Activated naive CD8-positive, alpha-beta T cell (primary cell): ENCODE measurements at regions not wholly inside any gene's neighbourhood (a gene's known extent, or its start where the extent isn't known, plus 50 kb on each side); places are given as distances from the start of the nearest gene placed in this dataset.
A peak's percentile ranks its signal among the peaks of the same experiment; 100 is the strongest.
"Not testable (repeated sequence)": the region's sequence is repeated elsewhere in the genome, so short reads cannot be mapped to it uniquely, and the experiment has no call there.

Experiments used
- H3K27ac Mint-ChIP-seq: one replicate; pipeline ENCODE4 v1.8.0; 2021; ENCODE audit warnings: mixed read lengths
- H3K27me3 Mint-ChIP-seq: one replicate; pipeline ENCODE4 v1.8.0; 2021; ENCODE audit warnings: mixed read lengths
- H3K36me3 Mint-ChIP-seq: one replicate; pipeline ENCODE4 v1.8.0; 2021; ENCODE audit warnings: mixed read lengths
- H3K4me1 Mint-ChIP-seq: one replicate; pipeline ENCODE4 v1.8.0; 2021; ENCODE audit warnings: low read depth, mixed read lengths
- H3K4me3 Mint-ChIP-seq: one replicate; pipeline ENCODE4 v1.8.0; 2021; ENCODE audit warnings: mild to moderate bottlenecking, mixed read lengths
- H3K9me3 Mint-ChIP-seq: one replicate; pipeline ENCODE4 v1.8.0; 2021; ENCODE audit warnings: low read depth, mixed read lengths

- Mint-ChIP-seq H3K4me1 (no peaks in the 10 kb centered on the region), H3K4me3 (no peak overlapping the region), H3K27me3 (peaks cover 1% of the 10 kb centered on the region), H3K27ac (no peak overlapping the region), H3K9me3 (no peaks in the 10 kb centered on the region), H3K36me3 (no peaks in the 10 kb centered on the region)
These were observed 608.1 kb upstream of the CAMK1G start for GRCh38 chr1:208975456-208975855.

GRCh38 chr1:208977012-208977411, 606.5 kb upstream of the CAMK1G start:
- H3K9me3 Mint-ChIP-seq, result no peaks in the 10 kb centered on the region
- H3K4me3 Mint-ChIP-seq, result no peak overlapping the region
- H3K36me3 Mint-ChIP-seq, result no peaks in the 10 kb centered on the region
- no peaks in the 10 kb centered on the region for H3K4me1 Mint-ChIP-seq
- no peak overlapping the region for H3K27ac Mint-ChIP-seq
- H3K27me3 Mint-ChIP-seq, result peaks cover 1% of the 10 kb centered on the region

GRCh38 chr1:208977638-208978256, 605.8 kb upstream of the CAMK1G start:
- no peaks in the 10 kb centered on the region for H3K4me1 Mint-ChIP-seq
- no peaks in the 10 kb centered on the region for H3K36me3 Mint-ChIP-seq
- no peak overlapping the region for H3K27ac Mint-ChIP-seq
- no peaks in the 10 kb centered on the region for H3K27me3 Mint-ChIP-seq
- no peaks in the 10 kb centered on the region for H3K9me3 Mint-ChIP-seq
- H3K4me3 Mint-ChIP-seq, result no peak overlapping the region

GRCh38 chr1:208979776-208980175, 603.7 kb upstream of the CAMK1G start:
- Mint-ChIP-seq H3K4me3 (no peak overlapping the region), H3K36me3 (no peaks in the 10 kb centered on the region), H3K9me3 (no peaks in the 10 kb centered on the region), H3K4me1 (no peaks in the 10 kb centered on the region), H3K27me3 (no peaks in the 10 kb centered on the region), H3K27ac (no peak overlapping the region)

GRCh38 chr1:208980605-208981004, 602.9 kb upstream of the CAMK1G start:
- no peaks in the 10 kb centered on the region for H3K27me3 Mint-ChIP-seq
- no peaks in the 10 kb centered on the region for H3K36me3 Mint-ChIP-seq
- H3K4me1 Mint-ChIP-seq, result no peaks in the 10 kb centered on the region
- no peak overlapping the region for H3K4me3 Mint-ChIP-seq
- no peaks in the 10 kb centered on the region for H3K9me3 Mint-ChIP-seq
- no peak overlapping the region for H3K27ac Mint-ChIP-seq

GRCh38 chr1:208985231-208985630, 598.3 kb upstream of the CAMK1G start:
- Mint-ChIP-seq H3K9me3 (no peaks in the 10 kb centered on the region), H3K4me1 (peaks cover 19% of the 10 kb centered on the region), H3K27me3 (peaks cover 2% of the 10 kb centered on the region), H3K36me3 (peaks cover 2% of the 10 kb centered on the region), H3K27ac (no peak overlapping the region), H3K4me3 (no peak overlapping the region)

- Mint-ChIP-seq H3K27ac (peak overlapping the region; percentile 72), H3K9me3 (no peaks in the 10 kb centered on the region), H3K4me3 (peak overlapping the region; percentile 86), H3K36me3 (peaks cover 8% of the 10 kb centered on the region), H3K4me1 (peaks cover 19% of the 10 kb centered on the region), H3K27me3 (peaks cover 2% of the 10 kb centered on the region)
These were observed 594.7 kb upstream of the CAMK1G start for GRCh38 chr1:208988811-208989222.

- Mint-ChIP-seq H3K27ac (no peak overlapping the region), H3K4me1 (peaks cover 19% of the 10 kb centered on the region), H3K36me3 (peaks cover 8% of the 10 kb centered on the region), H3K4me3 (no peak overlapping the region), H3K27me3 (peaks cover 2% of the 10 kb centered on the region), H3K9me3 (no peaks in the 10 kb centered on the region)
These were observed 593.1 kb upstream of the CAMK1G start for GRCh38 chr1:208990456-208990855.

- not testable (repeated sequence) for H3K4me1 Mint-ChIP-seq, H3K27me3 Mint-ChIP-seq, H3K9me3 Mint-ChIP-seq, H3K4me3 Mint-ChIP-seq, H3K27ac Mint-ChIP-seq, H3K36me3 Mint-ChIP-seq
These were observed 586.5 kb upstream of the CAMK1G start for GRCh38 chr1:208997053-208997452.

- no peak overlapping the region for H3K27ac Mint-ChIP-seq
- peaks cover 4% of the 10 kb centered on the region for H3K36me3 Mint-ChIP-seq
- H3K27me3 Mint-ChIP-seq, result peaks cover 3% of the 10 kb centered on the region
- H3K4me3 Mint-ChIP-seq, result no peak overlapping the region
- no peaks in the 10 kb centered on the region for H3K9me3 Mint-ChIP-seq
- H3K4me1 Mint-ChIP-seq, result no peaks in the 10 kb centered on the region
These were observed 585.7 kb upstream of the CAMK1G start for GRCh38 chr1:208997726-208998312.

GRCh38 chr1:209008586-209008985, 574.9 kb upstream of the CAMK1G start:
- Mint-ChIP-seq H3K27ac (no peak overlapping the region), H3K9me3 (no peaks in the 10 kb centered on the region), H3K27me3 (no peaks in the 10 kb centered on the region), H3K4me1 (no peaks in the 10 kb centered on the region), H3K4me3 (no peak overlapping the region), H3K36me3 (no peaks in the 10 kb centered on the region)

GRCh38 chr1:209010475-209011230, 572.9 kb upstream of the CAMK1G start:
- no peak overlapping the region for H3K27ac Mint-ChIP-seq
- no peaks in the 10 kb centered on the region for H3K4me1 Mint-ChIP-seq
- H3K27me3 Mint-ChIP-seq, result peaks cover 1% of the 10 kb centered on the region
- H3K9me3 Mint-ChIP-seq, result no peaks in the 10 kb centered on the region
- H3K4me3 Mint-ChIP-seq, result no peak overlapping the region
- H3K36me3 Mint-ChIP-seq, result no peaks in the 10 kb centered on the region

- Mint-ChIP-seq H3K9me3 (no peaks in the 10 kb centered on the region), H3K4me3 (no peak overlapping the region), H3K36me3 (no peaks in the 10 kb centered on the region), H3K27me3 (peaks cover 2% of the 10 kb centered on the region), H3K4me1 (no peaks in the 10 kb centered on the region), H3K27ac (no peak overlapping the region)
These were observed 570.9 kb upstream of the CAMK1G start for GRCh38 chr1:209012443-209013196.

- Mint-ChIP-seq H3K27me3 (peaks cover 2% of the 10 kb centered on the region), H3K4me1 (no peaks in the 10 kb centered on the region), H3K4me3 (no peak overlapping the region), H3K27ac (no peak overlapping the region), H3K36me3 (no peaks in the 10 kb centered on the region), H3K9me3 (peaks cover 5% of the 10 kb centered on the region)
These were observed 568.4 kb upstream of the CAMK1G start for GRCh38 chr1:209015092-209015491.

GRCh38 chr1:209021622-209022021, 561.9 kb upstream of the CAMK1G start:
- Mint-ChIP-seq H3K9me3 (peaks cover 15% of the 10 kb centered on the region), H3K27me3 (peaks cover 2% of the 10 kb centered on the region), H3K4me1 (no peaks in the 10 kb centered on the region), H3K36me3 (no peaks in the 10 kb centered on the region), H3K27ac (no peak overlapping the region), H3K4me3 (no peak overlapping the region)
